ENCODE measurements at regions not wholly inside any gene's neighbourhood (a gene's known extent, or its start where the extent isn't known, plus 50 kb on each side); places are given as distances from the start of the nearest gene placed in this dataset.
A peak's percentile ranks its signal among the peaks of the same experiment; 100 is the strongest.

DNA sequence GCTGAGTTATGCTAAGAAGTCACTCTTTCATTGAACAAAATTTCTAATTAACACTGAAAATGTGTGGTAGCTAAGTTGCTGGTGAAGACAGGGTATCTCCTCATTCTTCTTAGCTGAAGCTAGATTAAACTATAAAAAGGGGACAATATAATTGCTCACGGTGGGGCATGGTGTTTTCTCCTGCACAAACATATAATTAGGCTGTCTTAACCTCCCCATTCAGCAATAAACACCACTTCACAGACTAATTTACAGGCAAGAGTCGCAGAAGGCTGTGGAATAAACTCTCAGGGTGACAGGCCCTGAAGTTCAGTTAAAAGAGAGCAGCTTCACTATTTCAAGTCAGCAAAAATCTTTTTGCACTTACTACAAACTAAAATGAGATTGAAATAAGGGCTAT lies 338.9 kb upstream of the NT5E start (continued):
- no peak for TF ChIP-seq ZFP37 (tag by site-specific recombination; IDR thresholded peaks at IDR 0.05)
- TF ChIP-seq, protein P1, sequence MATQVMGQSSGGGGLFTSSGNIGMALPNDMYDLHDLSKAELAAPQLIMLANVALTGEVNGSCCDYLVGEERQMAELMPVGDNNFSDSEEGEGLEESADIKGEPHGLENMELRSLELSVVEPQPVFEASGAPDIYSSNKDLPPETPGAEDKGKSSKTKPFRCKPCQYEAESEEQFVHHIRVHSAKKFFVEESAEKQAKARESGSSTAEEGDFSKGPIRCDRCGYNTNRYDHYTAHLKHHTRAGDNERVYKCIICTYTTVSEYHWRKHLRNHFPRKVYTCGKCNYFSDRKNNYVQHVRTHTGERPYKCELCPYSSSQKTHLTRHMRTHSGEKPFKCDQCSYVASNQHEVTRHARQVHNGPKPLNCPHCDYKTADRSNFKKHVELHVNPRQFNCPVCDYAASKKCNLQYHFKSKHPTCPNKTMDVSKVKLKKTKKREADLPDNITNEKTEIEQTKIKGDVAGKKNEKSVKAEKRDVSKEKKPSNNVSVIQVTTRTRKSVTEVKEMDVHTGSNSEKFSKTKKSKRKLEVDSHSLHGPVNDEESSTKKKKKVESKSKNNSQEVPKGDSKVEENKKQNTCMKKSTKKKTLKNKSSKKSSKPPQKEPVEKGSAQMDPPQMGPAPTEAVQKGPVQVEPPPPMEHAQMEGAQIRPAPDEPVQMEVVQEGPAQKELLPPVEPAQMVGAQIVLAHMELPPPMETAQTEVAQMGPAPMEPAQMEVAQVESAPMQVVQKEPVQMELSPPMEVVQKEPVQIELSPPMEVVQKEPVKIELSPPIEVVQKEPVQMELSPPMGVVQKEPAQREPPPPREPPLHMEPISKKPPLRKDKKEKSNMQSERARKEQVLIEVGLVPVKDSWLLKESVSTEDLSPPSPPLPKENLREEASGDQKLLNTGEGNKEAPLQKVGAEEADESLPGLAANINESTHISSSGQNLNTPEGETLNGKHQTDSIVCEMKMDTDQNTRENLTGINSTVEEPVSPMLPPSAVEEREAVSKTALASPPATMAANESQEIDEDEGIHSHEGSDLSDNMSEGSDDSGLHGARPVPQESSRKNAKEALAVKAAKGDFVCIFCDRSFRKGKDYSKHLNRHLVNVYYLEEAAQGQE (tag by site-specific recombination; IDR thresholded peaks at IDR 0.05), result no peak
- TF ChIP-seq ZNF777 (tag by site-specific recombination; IDR thresholded peaks at IDR 0.05; ENCODE audit: borderline replicate concordance), result no peak
- no peak for TF ChIP-seq ZNF837 (tag by site-specific recombination; IDR thresholded peaks at IDR 0.05)
- no peak for TF ChIP-seq ZNF157 (tag by site-specific recombination; IDR thresholded peaks at IDR 0.05)
- TF ChIP-seq KLF9 (tag by site-specific recombination; IDR thresholded peaks at IDR 0.05; ENCODE audit: low read depth), result no peak
- no peak for TF ChIP-seq ZBTB1 (tag by site-specific recombination; IDR thresholded peaks at IDR 0.05)
- TF ChIP-seq, protein P2, sequence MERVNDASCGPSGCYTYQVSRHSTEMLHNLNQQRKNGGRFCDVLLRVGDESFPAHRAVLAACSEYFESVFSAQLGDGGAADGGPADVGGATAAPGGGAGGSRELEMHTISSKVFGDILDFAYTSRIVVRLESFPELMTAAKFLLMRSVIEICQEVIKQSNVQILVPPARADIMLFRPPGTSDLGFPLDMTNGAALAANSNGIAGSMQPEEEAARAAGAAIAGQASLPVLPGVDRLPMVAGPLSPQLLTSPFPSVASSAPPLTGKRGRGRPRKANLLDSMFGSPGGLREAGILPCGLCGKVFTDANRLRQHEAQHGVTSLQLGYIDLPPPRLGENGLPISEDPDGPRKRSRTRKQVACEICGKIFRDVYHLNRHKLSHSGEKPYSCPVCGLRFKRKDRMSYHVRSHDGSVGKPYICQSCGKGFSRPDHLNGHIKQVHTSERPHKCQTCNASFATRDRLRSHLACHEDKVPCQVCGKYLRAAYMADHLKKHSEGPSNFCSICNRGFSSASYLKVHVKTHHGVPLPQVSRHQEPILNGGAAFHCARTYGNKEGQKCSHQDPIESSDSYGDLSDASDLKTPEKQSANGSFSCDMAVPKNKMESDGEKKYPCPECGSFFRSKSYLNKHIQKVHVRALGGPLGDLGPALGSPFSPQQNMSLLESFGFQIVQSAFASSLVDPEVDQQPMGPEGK (tag by site-specific recombination; IDR thresholded peaks at IDR 0.05), result no peak
- no peak for TF ChIP-seq HOXD13 (CRISPR knock-in tag; IDR thresholded peaks at IDR 0.05; ENCODE audit: borderline replicate concordance)
- TF ChIP-seq KLF16 (tag by site-specific recombination; IDR thresholded peaks at IDR 0.05), result no peak
- TF ChIP-seq, protein P3, sequence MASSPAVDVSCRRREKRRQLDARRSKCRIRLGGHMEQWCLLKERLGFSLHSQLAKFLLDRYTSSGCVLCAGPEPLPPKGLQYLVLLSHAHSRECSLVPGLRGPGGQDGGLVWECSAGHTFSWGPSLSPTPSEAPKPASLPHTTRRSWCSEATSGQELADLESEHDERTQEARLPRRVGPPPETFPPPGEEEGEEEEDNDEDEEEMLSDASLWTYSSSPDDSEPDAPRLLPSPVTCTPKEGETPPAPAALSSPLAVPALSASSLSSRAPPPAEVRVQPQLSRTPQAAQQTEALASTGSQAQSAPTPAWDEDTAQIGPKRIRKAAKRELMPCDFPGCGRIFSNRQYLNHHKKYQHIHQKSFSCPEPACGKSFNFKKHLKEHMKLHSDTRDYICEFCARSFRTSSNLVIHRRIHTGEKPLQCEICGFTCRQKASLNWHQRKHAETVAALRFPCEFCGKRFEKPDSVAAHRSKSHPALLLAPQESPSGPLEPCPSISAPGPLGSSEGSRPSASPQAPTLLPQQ (tag by site-specific recombination; IDR thresholded peaks at IDR 0.05), result no peak
- TF ChIP-seq ZNF670 (tag by site-specific recombination; IDR thresholded peaks at IDR 0.05; ENCODE audit: low read depth), result no peak
- TF ChIP-seq ZNF623 (tag by site-specific recombination; IDR thresholded peaks at IDR 0.05), result no peak
- TF ChIP-seq ZNF221 (tag by site-specific recombination; IDR thresholded peaks at IDR 0.05; ENCODE audit: borderline replicate concordance), result no peak
- TF ChIP-seq, protein P4, sequence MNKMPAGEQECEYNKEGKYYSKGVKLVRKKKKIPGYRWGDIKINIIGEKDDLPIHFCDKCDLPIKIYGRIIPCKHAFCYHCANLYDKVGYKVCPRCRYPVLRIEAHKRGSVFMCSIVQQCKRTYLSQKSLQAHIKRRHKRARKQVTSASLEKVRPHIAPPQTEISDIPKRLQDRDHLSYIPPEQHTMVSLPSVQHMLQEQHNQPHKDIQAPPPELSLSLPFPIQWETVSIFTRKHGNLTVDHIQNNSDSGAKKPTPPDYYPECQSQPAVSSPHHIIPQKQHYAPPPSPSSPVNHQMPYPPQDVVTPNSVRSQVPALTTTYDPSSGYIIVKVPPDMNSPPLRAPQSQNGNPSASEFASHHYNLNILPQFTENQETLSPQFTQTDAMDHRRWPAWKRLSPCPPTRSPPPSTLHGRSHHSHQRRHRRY (tag by site-specific recombination; IDR thresholded peaks at IDR 0.05), result no peak
- TF ChIP-seq, protein P5, sequence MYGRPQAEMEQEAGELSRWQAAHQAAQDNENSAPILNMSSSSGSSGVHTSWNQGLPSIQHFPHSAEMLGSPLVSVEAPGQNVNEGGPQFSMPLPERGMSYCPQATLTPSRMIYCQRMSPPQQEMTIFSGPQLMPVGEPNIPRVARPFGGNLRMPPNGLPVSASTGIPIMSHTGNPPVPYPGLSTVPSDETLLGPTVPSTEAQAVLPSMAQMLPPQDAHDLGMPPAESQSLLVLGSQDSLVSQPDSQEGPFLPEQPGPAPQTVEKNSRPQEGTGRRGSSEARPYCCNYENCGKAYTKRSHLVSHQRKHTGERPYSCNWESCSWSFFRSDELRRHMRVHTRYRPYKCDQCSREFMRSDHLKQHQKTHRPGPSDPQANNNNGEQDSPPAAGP (tag by site-specific recombination; IDR thresholded peaks at IDR 0.05), result no peak
- TF ChIP-seq, protein P6, sequence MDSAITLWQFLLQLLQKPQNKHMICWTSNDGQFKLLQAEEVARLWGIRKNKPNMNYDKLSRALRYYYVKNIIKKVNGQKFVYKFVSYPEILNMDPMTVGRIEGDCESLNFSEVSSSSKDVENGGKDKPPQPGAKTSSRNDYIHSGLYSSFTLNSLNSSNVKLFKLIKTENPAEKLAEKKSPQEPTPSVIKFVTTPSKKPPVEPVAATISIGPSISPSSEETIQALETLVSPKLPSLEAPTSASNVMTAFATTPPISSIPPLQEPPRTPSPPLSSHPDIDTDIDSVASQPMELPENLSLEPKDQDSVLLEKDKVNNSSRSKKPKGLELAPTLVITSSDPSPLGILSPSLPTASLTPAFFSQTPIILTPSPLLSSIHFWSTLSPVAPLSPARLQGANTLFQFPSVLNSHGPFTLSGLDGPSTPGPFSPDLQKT (IDR thresholded peaks at IDR 0.05; ENCODE audit: borderline replicate concordance, low read depth, low read length), result no peak
- TF ChIP-seq, protein P7, sequence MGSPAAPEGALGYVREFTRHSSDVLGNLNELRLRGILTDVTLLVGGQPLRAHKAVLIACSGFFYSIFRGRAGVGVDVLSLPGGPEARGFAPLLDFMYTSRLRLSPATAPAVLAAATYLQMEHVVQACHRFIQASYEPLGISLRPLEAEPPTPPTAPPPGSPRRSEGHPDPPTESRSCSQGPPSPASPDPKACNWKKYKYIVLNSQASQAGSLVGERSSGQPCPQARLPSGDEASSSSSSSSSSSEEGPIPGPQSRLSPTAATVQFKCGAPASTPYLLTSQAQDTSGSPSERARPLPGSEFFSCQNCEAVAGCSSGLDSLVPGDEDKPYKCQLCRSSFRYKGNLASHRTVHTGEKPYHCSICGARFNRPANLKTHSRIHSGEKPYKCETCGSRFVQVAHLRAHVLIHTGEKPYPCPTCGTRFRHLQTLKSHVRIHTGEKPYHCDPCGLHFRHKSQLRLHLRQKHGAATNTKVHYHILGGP (tag by site-specific recombination; IDR thresholded peaks at IDR 0.05), result 0 out of 2 replicates have a peak, but pooled peaks have one; percentile 10
- TF ChIP-seq, protein P8, sequence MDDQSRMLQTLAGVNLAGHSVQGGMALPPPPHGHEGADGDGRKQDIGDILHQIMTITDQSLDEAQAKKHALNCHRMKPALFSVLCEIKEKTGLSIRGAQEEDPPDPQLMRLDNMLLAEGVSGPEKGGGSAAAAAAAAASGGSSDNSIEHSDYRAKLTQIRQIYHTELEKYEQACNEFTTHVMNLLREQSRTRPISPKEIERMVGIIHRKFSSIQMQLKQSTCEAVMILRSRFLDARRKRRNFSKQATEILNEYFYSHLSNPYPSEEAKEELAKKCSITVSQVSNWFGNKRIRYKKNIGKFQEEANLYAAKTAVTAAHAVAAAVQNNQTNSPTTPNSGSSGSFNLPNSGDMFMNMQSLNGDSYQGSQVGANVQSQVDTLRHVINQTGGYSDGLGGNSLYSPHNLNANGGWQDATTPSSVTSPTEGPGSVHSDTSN (CRISPR knock-in tag; IDR thresholded peaks at IDR 0.05), result no peak
- no peak for TF ChIP-seq ZFHX2 (tag by site-specific recombination; conservative IDR thresholded peaks at IDR 0.05)
- no peak for TF ChIP-seq ZNF747 (tag by site-specific recombination; IDR thresholded peaks at IDR 0.05)
- no peak for TF ChIP-seq ZFP69B (tag by site-specific recombination; IDR thresholded peaks at IDR 0.05)
- no peak for TF ChIP-seq ZNF184 (tag by site-specific recombination; IDR thresholded peaks at IDR 0.05)
- TF ChIP-seq ZNF423 (tag by site-specific recombination; IDR thresholded peaks at IDR 0.05), result no peak
- TF ChIP-seq ZNF214 (tag by site-specific recombination; IDR thresholded peaks at IDR 0.05; ENCODE audit: borderline replicate concordance), result no peak
- TF ChIP-seq ZSCAN16 (tag by site-specific recombination; IDR thresholded peaks at IDR 0.05), result no peak
- TF ChIP-seq ZNF354C (tag by site-specific recombination; IDR thresholded peaks at IDR 0.05; ENCODE audit: borderline replicate concordance, low read depth), result no peak
